22Rv1 (cell line): ENCODE measurements at regions not wholly inside any gene's neighbourhood (a gene's known extent, or its start where the extent isn't known, plus 50 kb on each side); places are given as distances from the start of the nearest gene placed in this dataset.

Experiments
- H3K27ac ChIP-seq: fragments of 450-650 bp; 2 replicates; pipeline ENCODE4 v1.5.1; 2017
- ZFX ChIP-seq: fragments of 450-650 bp; IDR thresholded peaks from 2 replicates; pipeline ENCODE4 v1.6.1; 2017; ENCODE audit warnings: antibody characterized with exemption, borderline replicate concordance
- TF ChIP-seq, protein P1 (sequence below): fragments of 450-650 bp; IDR thresholded peaks from 2 replicates; pipeline ENCODE4 v1.5.1; 2017; ENCODE audit warnings: mild to moderate bottlenecking

DNA sequence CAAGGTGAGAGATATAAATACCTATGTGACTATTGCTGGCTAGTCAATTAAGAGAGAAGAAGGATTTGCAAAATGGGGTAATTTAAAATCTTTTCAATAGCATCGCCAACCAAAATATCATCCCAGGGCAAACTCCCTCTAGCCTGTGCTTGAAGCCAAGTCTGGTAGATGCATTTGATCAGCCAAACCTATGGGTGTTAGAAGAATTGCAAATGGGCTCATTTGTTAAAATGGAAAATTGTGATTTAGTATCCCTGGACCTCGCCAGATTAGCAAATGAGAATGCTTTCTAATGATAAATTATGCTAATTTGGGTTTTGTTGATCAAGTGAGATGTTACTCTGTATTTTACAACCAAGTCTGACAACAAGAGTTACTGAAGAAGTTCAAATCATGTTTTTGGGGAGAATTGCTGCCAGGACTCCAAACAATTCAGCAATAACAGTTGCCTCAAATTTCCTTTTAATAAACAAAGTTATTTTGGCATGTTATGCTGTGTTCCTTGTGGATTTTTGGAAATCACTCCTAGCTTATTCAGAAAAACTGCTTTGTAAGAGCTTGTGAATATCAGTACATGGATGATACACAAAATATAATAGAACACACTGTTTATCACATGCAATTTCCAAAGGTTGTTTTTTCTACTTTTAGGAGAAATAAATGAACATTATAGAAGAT lies 272.5 kb upstream of the PARD3B start:
- H3K27ac ChIP-seq = no peak overlapping the region
- TF ChIP-seq ZFX = no peak
- TF ChIP-seq, protein P1, sequence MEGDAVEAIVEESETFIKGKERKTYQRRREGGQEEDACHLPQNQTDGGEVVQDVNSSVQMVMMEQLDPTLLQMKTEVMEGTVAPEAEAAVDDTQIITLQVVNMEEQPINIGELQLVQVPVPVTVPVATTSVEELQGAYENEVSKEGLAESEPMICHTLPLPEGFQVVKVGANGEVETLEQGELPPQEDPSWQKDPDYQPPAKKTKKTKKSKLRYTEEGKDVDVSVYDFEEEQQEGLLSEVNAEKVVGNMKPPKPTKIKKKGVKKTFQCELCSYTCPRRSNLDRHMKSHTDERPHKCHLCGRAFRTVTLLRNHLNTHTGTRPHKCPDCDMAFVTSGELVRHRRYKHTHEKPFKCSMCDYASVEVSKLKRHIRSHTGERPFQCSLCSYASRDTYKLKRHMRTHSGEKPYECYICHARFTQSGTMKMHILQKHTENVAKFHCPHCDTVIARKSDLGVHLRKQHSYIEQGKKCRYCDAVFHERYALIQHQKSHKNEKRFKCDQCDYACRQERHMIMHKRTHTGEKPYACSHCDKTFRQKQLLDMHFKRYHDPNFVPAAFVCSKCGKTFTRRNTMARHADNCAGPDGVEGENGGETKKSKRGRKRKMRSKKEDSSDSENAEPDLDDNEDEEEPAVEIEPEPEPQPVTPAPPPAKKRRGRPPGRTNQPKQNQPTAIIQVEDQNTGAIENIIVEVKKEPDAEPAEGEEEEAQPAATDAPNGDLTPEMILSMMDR = no peak

GRCh38 chr2:204274429-204274828 lies 270.8 kb upstream of the PARD3B start:
- no peak for TF ChIP-seq ZFX
- TF ChIP-seq, protein P1 = no peak
- H3K27ac ChIP-seq = no peak overlapping the region

GRCh38 chr2:204274991-204275390 lies 270.3 kb upstream of the PARD3B start:
- no peak overlapping the region for H3K27ac ChIP-seq
- TF ChIP-seq ZFX = no peak
- TF ChIP-seq, protein P1 = no peak

GRCh38 chr2:204277226-204277625 lies 268.0 kb upstream of the PARD3B start:
- no peak for TF ChIP-seq ZFX
- TF ChIP-seq, protein P1 = no peak
- H3K27ac ChIP-seq = no peak overlapping the region

- no peak for TF ChIP-seq ZFX
- TF ChIP-seq, protein P1 = no peak
- no peak overlapping the region for H3K27ac ChIP-seq
Measured at GRCh38 chr2:204278454-204278853, 266.8 kb upstream of the PARD3B start.

DNA sequence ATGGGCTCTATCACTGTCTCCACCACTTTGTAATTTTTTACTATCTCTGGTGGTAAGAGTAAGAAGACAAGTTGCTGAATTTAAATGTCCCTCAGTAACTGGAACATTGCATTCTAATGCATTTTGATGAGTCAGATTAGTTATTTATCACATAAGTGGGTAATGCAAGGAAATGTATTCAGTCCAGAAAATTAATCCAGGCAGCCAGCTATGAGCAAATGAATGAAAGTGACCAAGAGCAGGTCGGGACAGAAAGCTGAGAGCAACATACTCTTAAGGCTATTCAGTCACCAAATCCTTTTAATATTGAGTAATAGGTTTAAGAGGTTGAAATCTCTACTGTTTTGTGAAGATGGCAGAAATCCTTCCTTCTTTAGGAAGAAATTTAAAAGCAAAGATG lies 265.5 kb upstream of the PARD3B start:
- TF ChIP-seq ZFX = no peak
- TF ChIP-seq, protein P1 = no peak
- H3K27ac ChIP-seq = no peak overlapping the region

DNA sequence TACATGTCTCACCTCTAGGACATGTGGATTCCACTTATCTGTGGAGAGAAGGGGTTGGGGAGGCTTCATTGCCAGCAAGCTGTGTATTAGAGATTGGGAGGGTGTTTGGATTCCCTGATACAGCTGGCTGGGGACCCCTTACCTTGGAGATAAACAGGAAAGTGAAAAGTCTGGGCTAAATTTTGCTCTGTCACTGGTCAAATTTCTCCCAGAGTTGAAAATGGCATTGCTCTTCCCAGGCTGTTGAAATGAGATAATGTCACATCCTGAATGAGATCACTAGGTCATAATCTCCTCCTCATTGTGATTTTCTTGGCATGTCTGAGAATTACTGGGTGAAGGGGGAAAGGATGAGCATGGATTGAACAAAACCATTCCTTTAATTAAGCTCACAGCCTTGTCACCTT lies 265.0 kb upstream of the PARD3B start:
- no peak for TF ChIP-seq ZFX
- TF ChIP-seq, protein P1 = no peak
- no peak overlapping the region for H3K27ac ChIP-seq
